OCI-LY1 (cell line): ENCODE measurements at regions not wholly inside any gene's neighbourhood (a gene's known extent, or its start where the extent isn't known, plus 50 kb on each side); places are given as distances from the start of the nearest gene placed in this dataset.
"Not testable (repeated sequence)": the region's sequence is repeated elsewhere in the genome, so short reads cannot be mapped to it uniquely, and the experiment has no call there.

Experiments
- H2AFZ ChIP-seq: fragments of 200-600 bp; sonication (generic), shearing (Covaris generic); 2 replicates; pipeline ENCODE4 v1.6.0; 2014; ENCODE audit warnings: antibody characterized with exemption, mild to moderate bottlenecking, low read length
- H3F3A ChIP-seq: fragments of 200-600 bp; sonication (generic), shearing (Covaris generic); 2 replicates; pipeline ENCODE4 v1.6.0; 2014; ENCODE audit warnings: mild to moderate bottlenecking, antibody characterized with exemption, low read length, moderate library complexity; ENCODE audit not compliant: insufficient read depth
- H3K27ac ChIP-seq: fragments of 200-600 bp; sonication (generic); 2 replicates; pipeline ENCODE4 v1.5.1; 2014; ENCODE audit warnings: low read length, mixed run types, mild to moderate bottlenecking, low read depth; ENCODE audit not compliant: poor library complexity, severe bottlenecking
- H3K27me3 ChIP-seq: fragments of 200-600 bp; sonication (generic); 2 replicates; pipeline ENCODE4 v1.6.0; 2014; ENCODE audit warnings: antibody characterized with exemption, mild to moderate bottlenecking, low read length, moderate library complexity; ENCODE audit not compliant: insufficient read depth
- H3K36me3 ChIP-seq: fragments of 200-600 bp; sonication (generic); 2 replicates; pipeline ENCODE4 v1.6.1; 2014; ENCODE audit warnings: mild to moderate bottlenecking, antibody characterized with exemption, low read length, moderate library complexity, mixed read lengths; ENCODE audit not compliant: insufficient read depth
- H3K4me1 ChIP-seq: fragments of 200-600 bp; sonication (generic); 2 replicates; pipeline ENCODE4 v1.5.1; 2014; ENCODE audit warnings: mild to moderate bottlenecking, low read length, moderate library complexity; ENCODE audit not compliant: insufficient read depth, severe bottlenecking
- H3K4me2 ChIP-seq: fragments of 200-600 bp; sonication (generic), shearing (Covaris generic); 2 replicates; pipeline ENCODE4 v1.6.1; 2014; ENCODE audit warnings: low read length
- H3K4me3 ChIP-seq: fragments of 200-600 bp; sonication (generic); 2 replicates; pipeline ENCODE4 v1.5.1; 2014; ENCODE audit warnings: low read length, low read depth, mild to moderate bottlenecking, mixed read lengths; ENCODE audit not compliant: poor library complexity, severe bottlenecking
- H3K79me2 ChIP-seq: fragments of 200-600 bp; shearing (Covaris generic); 2 replicates; pipeline ENCODE4 v1.6.1; 2016; ENCODE audit warnings: mixed run types, low read length, mixed read lengths; ENCODE audit not compliant: insufficient read depth
- H3K9ac ChIP-seq: fragments of 200-600 bp; sonication (generic), shearing (Covaris generic); 2 replicates; pipeline ENCODE4 v1.6.1; 2014; ENCODE audit warnings: mild to moderate bottlenecking, low read length, mixed read lengths
- H3K9me2 ChIP-seq: fragments of 200-600 bp; sonication (generic), shearing (Covaris generic); 2 replicates; pipeline ENCODE4 v1.6.1; 2014; ENCODE audit warnings: low read depth, mild to moderate bottlenecking, low read length, mixed read lengths
- H3K9me3 ChIP-seq: fragments of 200-600 bp; shearing (Covaris generic); 2 replicates; pipeline ENCODE4 v1.6.1; 2014; ENCODE audit warnings: low read length, mixed read lengths
- H4K20me1 ChIP-seq: fragments of 200-600 bp; sonication (generic), shearing (Covaris generic); 2 replicates; pipeline ENCODE4 v1.6.0; 2016; ENCODE audit warnings: mild to moderate bottlenecking, low read length; ENCODE audit not compliant: insufficient read depth
- EZH2 ChIP-seq: fragments of 200-600 bp; sonication (generic), shearing (Covaris generic); IDR thresholded peaks from 2 replicates; pipeline ENCODE4 v1.8.0; 2017; ENCODE audit warnings: borderline replicate concordance, mixed run types, mild to moderate bottlenecking, antibody characterized with exemption, low read length, moderate library complexity, mixed read lengths
- TF ChIP-seq, protein P1 (sequence below): fragments of 200-600 bp; sonication (generic), shearing (Covaris generic); IDR thresholded peaks from 2 replicates; pipeline ENCODE4 v1.5.1; 2017; ENCODE audit warnings: mild to moderate bottlenecking, antibody characterized with exemption, low read length, moderate library complexity, mixed read lengths

DNA sequence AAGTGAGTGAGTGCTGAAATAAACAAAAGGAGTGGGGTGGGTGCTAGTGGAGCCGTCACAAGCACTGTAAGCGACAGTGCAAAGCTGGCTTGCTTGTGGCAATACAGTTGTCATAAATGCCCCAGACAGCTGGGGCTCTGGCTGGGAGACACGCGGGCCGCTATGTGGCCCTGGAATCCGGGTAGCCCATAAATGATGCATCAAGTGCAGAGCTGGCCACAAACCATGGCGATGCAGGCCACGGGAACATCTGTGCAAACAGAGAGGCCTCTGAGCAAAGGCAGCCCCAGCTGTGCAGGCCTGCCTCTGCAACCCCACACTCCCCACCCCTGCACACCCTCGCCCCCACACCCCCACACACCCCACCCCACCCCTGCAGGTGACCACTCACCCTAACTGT is 349.2 kb upstream of the ID2 start:
- H3K4me3 ChIP-seq: no peak overlapping the region
- H3F3A ChIP-seq: no peaks in the 10 kb centered on the region
- no peaks in the 10 kb centered on the region for H3K79me2 ChIP-seq
- no peaks in the 10 kb centered on the region for H4K20me1 ChIP-seq
- H3K4me2 ChIP-seq: no peak overlapping the region
- no peaks in the 10 kb centered on the region for H3K27me3 ChIP-seq
- peaks cover 33% of the 10 kb centered on the region for H3K4me1 ChIP-seq
- no peak overlapping the region for H3K27ac ChIP-seq
- no peak for TF ChIP-seq EZH2
- H3K9ac ChIP-seq: no peak overlapping the region
- no peaks in the 10 kb centered on the region for H3K36me3 ChIP-seq
- no peak overlapping the region for H2AFZ ChIP-seq
- no peaks in the 10 kb centered on the region for H3K9me3 ChIP-seq
- no peaks in the 10 kb centered on the region for H3K9me2 ChIP-seq

DNA sequence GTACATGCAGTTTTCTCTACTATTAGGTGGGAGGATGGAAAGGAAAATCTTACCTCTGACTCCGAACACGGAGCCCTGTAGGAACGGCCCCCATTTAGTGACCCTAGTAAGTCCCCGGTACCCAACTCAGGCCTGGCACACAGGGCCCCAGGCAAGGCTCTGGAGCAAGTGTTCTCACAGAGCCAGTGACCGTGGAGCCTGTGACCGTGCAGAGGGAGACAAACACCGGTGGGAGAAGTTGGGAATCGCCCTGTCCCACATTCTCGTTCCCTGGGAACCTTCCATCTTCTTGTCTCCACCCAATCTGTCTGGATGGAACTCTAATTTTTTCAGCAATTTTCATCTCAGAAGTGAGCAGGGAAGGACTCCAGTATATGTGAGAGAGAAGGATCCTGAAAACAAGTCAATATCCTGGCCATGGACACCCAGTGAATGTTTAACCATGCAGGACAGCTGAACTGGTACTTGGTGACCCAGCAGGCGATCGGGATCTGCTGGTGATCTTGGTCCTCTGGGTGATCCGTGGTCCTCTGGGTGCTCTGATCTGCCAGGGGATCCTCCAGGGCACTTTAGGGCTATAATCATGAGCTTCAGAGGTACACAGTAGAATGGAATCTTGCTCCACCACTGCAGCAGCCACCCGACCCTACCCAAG is 348.6 kb upstream of the ID2 start:
- Histone ChIP-seq H4K20me1 (no peaks in the 10 kb centered on the region), H3K36me3 (no peaks in the 10 kb centered on the region), H3K79me2 (no peaks in the 10 kb centered on the region), H3K9me2 (no peaks in the 10 kb centered on the region), H3K27me3 (no peaks in the 10 kb centered on the region), H3K27ac (no peak overlapping the region), H3K9ac (no peak overlapping the region), H3K4me1 (peaks cover 33% of the 10 kb centered on the region), H3F3A (no peaks in the 10 kb centered on the region), H2AFZ (no peak overlapping the region), H3K9me3 (no peaks in the 10 kb centered on the region), H3K4me2 (no peak overlapping the region), H3K4me3 (no peak overlapping the region)
- no peak for TF ChIP-seq EZH2
- TF ChIP-seq, protein P1, sequence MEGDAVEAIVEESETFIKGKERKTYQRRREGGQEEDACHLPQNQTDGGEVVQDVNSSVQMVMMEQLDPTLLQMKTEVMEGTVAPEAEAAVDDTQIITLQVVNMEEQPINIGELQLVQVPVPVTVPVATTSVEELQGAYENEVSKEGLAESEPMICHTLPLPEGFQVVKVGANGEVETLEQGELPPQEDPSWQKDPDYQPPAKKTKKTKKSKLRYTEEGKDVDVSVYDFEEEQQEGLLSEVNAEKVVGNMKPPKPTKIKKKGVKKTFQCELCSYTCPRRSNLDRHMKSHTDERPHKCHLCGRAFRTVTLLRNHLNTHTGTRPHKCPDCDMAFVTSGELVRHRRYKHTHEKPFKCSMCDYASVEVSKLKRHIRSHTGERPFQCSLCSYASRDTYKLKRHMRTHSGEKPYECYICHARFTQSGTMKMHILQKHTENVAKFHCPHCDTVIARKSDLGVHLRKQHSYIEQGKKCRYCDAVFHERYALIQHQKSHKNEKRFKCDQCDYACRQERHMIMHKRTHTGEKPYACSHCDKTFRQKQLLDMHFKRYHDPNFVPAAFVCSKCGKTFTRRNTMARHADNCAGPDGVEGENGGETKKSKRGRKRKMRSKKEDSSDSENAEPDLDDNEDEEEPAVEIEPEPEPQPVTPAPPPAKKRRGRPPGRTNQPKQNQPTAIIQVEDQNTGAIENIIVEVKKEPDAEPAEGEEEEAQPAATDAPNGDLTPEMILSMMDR: no peak

DNA sequence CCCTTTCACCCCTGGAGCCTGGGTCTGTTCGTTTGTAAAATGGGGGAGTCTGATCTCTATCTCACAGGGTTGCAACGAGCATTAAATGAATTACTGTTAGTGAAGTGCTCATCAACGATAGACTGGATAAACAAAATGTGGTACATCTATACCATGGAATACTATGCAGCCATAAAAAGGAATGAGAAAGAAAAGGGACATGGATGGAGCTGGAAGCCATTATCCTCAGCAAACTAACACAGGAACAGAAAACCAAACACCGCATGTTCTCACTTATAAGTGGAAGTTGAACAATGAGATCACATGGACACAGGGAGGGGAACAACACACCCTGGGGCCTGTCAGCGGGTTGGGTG is 348.0 kb upstream of the ID2 start:
- not testable (repeated sequence) for H3K27ac ChIP-seq, H3K9me3 ChIP-seq, H2AFZ ChIP-seq, H3K36me3 ChIP-seq, H3K27me3 ChIP-seq, H3K9me2 ChIP-seq, H4K20me1 ChIP-seq, H3K79me2 ChIP-seq, H3F3A ChIP-seq, H3K4me3 ChIP-seq, H3K9ac ChIP-seq, H3K4me2 ChIP-seq
- H3K4me1 ChIP-seq: peaks cover 33% of the 10 kb centered on the region

DNA sequence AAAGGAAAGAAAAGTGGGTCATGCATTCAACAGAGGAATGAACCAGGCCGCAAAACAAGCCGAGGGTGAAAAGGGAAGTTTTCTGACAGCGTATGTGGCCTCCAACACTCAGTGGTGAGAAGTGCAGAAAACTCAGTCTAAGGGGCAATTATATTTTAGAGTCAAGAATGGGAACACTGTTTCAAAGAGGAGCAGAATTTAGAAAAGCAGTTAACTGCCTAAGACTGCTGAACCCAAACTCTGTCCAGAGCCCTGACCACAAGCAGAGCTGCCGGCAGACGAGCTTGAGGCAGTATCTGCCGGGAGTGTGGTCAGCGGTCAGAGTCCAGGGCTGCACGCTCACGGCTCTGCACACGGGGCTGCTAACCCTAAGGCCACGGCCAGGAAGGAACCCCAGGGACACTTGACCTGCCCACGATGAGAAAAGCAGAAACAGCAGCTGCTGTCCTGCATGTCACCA is 347.0 kb upstream of the ID2 start:
- Histone ChIP-seq H3K4me2 (no peak overlapping the region), H3K27me3 (no peaks in the 10 kb centered on the region), H3K9me2 (no peaks in the 10 kb centered on the region), H3F3A (no peaks in the 10 kb centered on the region), H3K9me3 (no peaks in the 10 kb centered on the region), H2AFZ (no peak overlapping the region), H3K9ac (no peak overlapping the region), H3K27ac (no peak overlapping the region), H3K79me2 (no peaks in the 10 kb centered on the region), H3K36me3 (no peaks in the 10 kb centered on the region), H4K20me1 (no peaks in the 10 kb centered on the region), H3K4me3 (no peak overlapping the region), H3K4me1 (peaks cover 28% of the 10 kb centered on the region)
- TF ChIP-seq EZH2: no peak
- TF ChIP-seq, protein P1: no peak
